Cardiac muscle cell (in vitro differentiated cells and primary cell): ENCODE measurements at regions not wholly inside any gene's neighbourhood (a gene's known extent, or its start where the extent isn't known, plus 50 kb on each side); places are given as distances from the start of the nearest gene placed in this dataset.

ENCODE experiments used
- DNase-seq, 2 donors: peaks; one replicate each; pipeline versions ENCODE4 v3.0.0 to v3.0.0-alpha.2; 2010 to 2017; ENCODE audit warnings: low read depth in 1 of 2, low spot score in 1 of 2
- H3K27ac ChIP-seq: fragments of 200-600 bp; sonication (generic); 2 replicates; pipeline ENCODE4 v1.5.1; 2016
- H3K27me3 ChIP-seq: fragments of 200-600 bp; sonication (generic); 2 replicates; pipeline ENCODE4 v1.6.0; 2016; ENCODE audit warnings: control low read depth
- H3K36me3 ChIP-seq: fragments of 200-600 bp; sonication (generic); 2 replicates; pipeline ENCODE4 v1.5.1; 2016; ENCODE audit warnings: control low read depth
- H3K4me1 ChIP-seq: fragments of 200-600 bp; sonication (generic); 2 replicates; pipeline ENCODE4 v1.8.1; 2017; ENCODE audit warnings: low read depth, mild to moderate bottlenecking, mixed run types
- H3K4me3 ChIP-seq: fragments of 200-600 bp; sonication (generic); 2 replicates; pipeline ENCODE4 v1.5.1; 2016; ENCODE audit warnings: mild to moderate bottlenecking
- H3K9me3 ChIP-seq: fragments of 200-600 bp; sonication (generic); 2 replicates; pipeline ENCODE4 v1.5.1; 2017; ENCODE audit warnings: low read depth, mild to moderate bottlenecking, control low read depth
- TF ChIP-seq, protein P1 (sequence below): IDR thresholded peaks from 2 replicates; pipeline ENCODE4 v1.5.1; 2012; ENCODE audit warnings: low read depth, mild to moderate bottlenecking, low read length

DNA sequence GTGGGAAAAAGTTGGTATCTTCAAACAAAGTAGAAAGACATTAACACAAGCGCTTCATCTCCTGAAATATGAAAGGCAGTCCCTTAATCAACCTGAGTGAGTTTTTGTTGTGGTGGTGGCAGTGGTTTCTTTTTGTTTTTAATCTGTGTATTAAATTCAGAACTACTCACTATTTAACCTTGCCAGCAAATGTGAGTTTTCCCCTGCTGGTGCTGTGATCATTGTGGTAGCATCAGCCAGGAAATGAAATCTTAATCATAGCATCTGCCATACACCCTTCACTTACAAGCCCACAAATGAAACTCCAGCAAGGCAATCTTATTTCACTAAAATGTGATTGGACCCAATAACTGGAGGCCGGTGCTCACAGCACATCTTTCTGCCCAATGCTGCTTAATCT lies 229.7 kb downstream of the SHOX2 start:
- no peaks in the 10 kb centered on the region for H3K36me3 ChIP-seq
- peaks cover 4% of the 10 kb centered on the region for H3K4me1 ChIP-seq
- H3K4me3 ChIP-seq, result no peak overlapping the region
- H3K27me3 ChIP-seq, result no peaks in the 10 kb centered on the region
- no peaks in the 10 kb centered on the region for H3K9me3 ChIP-seq
- H3K27ac ChIP-seq, result no peak overlapping the region
- no peak for DNase-seq
- TF ChIP-seq, protein P1, sequence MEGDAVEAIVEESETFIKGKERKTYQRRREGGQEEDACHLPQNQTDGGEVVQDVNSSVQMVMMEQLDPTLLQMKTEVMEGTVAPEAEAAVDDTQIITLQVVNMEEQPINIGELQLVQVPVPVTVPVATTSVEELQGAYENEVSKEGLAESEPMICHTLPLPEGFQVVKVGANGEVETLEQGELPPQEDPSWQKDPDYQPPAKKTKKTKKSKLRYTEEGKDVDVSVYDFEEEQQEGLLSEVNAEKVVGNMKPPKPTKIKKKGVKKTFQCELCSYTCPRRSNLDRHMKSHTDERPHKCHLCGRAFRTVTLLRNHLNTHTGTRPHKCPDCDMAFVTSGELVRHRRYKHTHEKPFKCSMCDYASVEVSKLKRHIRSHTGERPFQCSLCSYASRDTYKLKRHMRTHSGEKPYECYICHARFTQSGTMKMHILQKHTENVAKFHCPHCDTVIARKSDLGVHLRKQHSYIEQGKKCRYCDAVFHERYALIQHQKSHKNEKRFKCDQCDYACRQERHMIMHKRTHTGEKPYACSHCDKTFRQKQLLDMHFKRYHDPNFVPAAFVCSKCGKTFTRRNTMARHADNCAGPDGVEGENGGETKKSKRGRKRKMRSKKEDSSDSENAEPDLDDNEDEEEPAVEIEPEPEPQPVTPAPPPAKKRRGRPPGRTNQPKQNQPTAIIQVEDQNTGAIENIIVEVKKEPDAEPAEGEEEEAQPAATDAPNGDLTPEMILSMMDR, result no peak

GRCh38 chr3:157872902-157873301 lies 233.3 kb downstream of the SHOX2 start:
- TF ChIP-seq, protein P1, result no peak
- H3K9me3 ChIP-seq, result no peaks in the 10 kb centered on the region

GRCh38 chr3:157871838-157872460 lies 234.3 kb downstream of the SHOX2 start:
- Histone ChIP-seq H3K4me1 (peaks cover 4% of the 10 kb centered on the region), H3K36me3 (no peaks in the 10 kb centered on the region), H3K27me3 (no peaks in the 10 kb centered on the region), H3K4me3 (no peak overlapping the region), H3K27ac (no peak overlapping the region), H3K9me3 (no peaks in the 10 kb centered on the region)
- no peak for DNase-seq
- TF ChIP-seq, protein P1, result no peak

More at GRCh38 chr3:157872902-157873301, 233.3 kb downstream of the SHOX2 start:
- H3K27me3 ChIP-seq, result no peaks in the 10 kb centered on the region
- H3K27ac ChIP-seq, result no peak overlapping the region
- no peak overlapping the region for H3K4me3 ChIP-seq
- H3K4me1 ChIP-seq, result peaks cover 4% of the 10 kb centered on the region
- no peaks in the 10 kb centered on the region for H3K36me3 ChIP-seq
- DNase-seq, result peak in 1 of 2 donors; percentile 16

GRCh38 chr3:157871248-157871647 lies 235.0 kb downstream of the SHOX2 start:
- no peak for DNase-seq
- Histone ChIP-seq H3K4me3 (no peak overlapping the region), H3K4me1 (peaks cover 4% of the 10 kb centered on the region), H3K36me3 (no peaks in the 10 kb centered on the region), H3K27ac (no peak overlapping the region), H3K9me3 (no peaks in the 10 kb centered on the region), H3K27me3 (no peaks in the 10 kb centered on the region)
- TF ChIP-seq, protein P1, result no peak

DNA sequence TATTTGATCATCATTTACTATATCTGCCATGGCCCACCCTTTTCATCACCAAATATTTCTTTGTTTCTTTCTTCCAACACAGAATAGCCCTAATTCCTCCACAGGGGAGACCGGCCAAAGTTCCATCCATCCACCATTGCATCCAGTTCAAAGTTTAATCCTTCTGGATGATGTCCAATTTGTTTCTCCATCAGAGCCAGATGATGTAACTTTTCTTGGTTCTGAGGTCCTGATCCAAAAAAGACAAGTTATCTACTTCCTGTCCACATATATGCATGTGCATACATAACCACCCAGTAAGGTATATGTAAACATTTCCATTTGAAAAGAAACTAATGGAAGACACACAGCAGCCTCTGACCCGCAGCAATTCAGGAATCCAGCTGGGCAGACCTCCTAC lies 237.3 kb downstream of the SHOX2 start:
- H3K9me3 ChIP-seq, result no peaks in the 10 kb centered on the region
- peaks cover 4% of the 10 kb centered on the region for H3K4me1 ChIP-seq
- H3K27me3 ChIP-seq, result no peaks in the 10 kb centered on the region
- peak in 1 of 2 donors; percentile 34 for DNase-seq
- no peak overlapping the region for H3K27ac ChIP-seq
- H3K4me3 ChIP-seq, result no peak overlapping the region
- no peaks in the 10 kb centered on the region for H3K36me3 ChIP-seq
- TF ChIP-seq, protein P1, result no peak

DNA sequence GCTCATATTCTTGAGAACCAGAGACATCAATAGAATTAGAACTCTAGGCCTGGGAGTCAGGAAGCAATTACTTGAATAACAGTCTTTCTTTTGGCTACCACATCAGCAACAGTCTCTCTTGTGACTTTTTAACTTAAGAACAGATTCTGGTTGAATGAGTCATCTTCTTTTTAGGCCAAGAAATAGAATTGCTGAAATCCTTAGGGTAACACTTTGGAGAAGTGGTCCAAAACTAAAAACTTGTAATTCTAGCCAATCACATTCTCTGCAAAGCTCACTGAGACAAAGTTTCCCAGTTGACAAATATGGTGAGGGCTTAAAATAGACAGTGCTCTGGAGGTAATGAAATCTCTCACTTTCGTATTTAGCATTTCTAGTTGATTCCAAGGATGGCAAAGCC lies 238.0 kb downstream of the SHOX2 start:
- peak in 1 of 2 donors; percentile 74 for DNase-seq
- no peak overlapping the region for H3K4me3 ChIP-seq
- H3K27me3 ChIP-seq, result no peaks in the 10 kb centered on the region
- no peaks in the 10 kb centered on the region for H3K36me3 ChIP-seq
- TF ChIP-seq, protein P1, result no peak
- no peak overlapping the region for H3K27ac ChIP-seq
- peaks cover 4% of the 10 kb centered on the region for H3K4me1 ChIP-seq
- H3K9me3 ChIP-seq, result no peaks in the 10 kb centered on the region
